CD4-positive, alpha-beta T cell (primary cell): ENCODE measurements at regions not wholly inside any gene's neighbourhood (a gene's known extent, or its start where the extent isn't known, plus 50 kb on each side); places are given as distances from the start of the nearest gene placed in this dataset.

ENCODE experiments used
- ATAC-seq: fragments of 200-7000 bp; cut with Tn5 transposase; one replicate; pipeline ENCODE4 v1.10.0; 2022; ENCODE audit warnings: mild to moderate bottlenecking; ENCODE audit not compliant: poor library complexity
- CTCF ChIA-PET: fragments of 350-600 bp; sonication (Branson Sonifier 250); formaldehyde crosslinking; loops from one replicate; lab custom pipeline; 2021; ENCODE audit warnings: antibody characterized with exemption, inconsistent platforms; lab: Charles Lee
- POLR2A ChIA-PET: fragments of 350-600 bp; sonication (Branson Sonifier 250); formaldehyde crosslinking; loops from one replicate; lab custom pipeline; 2021; ENCODE audit warnings: antibody characterized with exemption, inconsistent platforms; lab: Charles Lee
- DNase-seq, 14 experiments: peaks; one replicate each; pipeline ENCODE4 v3.0.0-alpha.2; 2013 to 2020; ENCODE audit warnings: mixed read lengths in 2 of 14
- H3K27ac ChIP-seq, 2 donors: one replicate each; pipeline versions ENCODE4 v1.5.1 to v1.7.0; 2013; ENCODE audit warnings: low read length in 2 of 2, low read depth in 1 of 2, mild to moderate bottlenecking in 1 of 2
- H3K27me3 ChIP-seq, 2 experiments: 1 replicate in 1 of 2; 2 replicates in 1 of 2; pipeline versions ENCODE4 v1.6.1 to v1.7.0; 2013; ENCODE audit warnings: low read length in 2 of 2, control low read depth in 1 of 2, mild to moderate bottlenecking in 1 of 2, moderate library complexity in 1 of 2; ENCODE audit not compliant: insufficient read depth in 2 of 2, control insufficient read depth in 1 of 2
- H3K36me3 ChIP-seq: one replicate; pipeline ENCODE4 v1.6.1; 2013; ENCODE audit warnings: low read length, control low read depth; ENCODE audit not compliant: insufficient read depth
- H3K4me1 ChIP-seq: one replicate; pipeline ENCODE4 v1.6.1; 2013; ENCODE audit warnings: low read length, control low read depth; ENCODE audit not compliant: insufficient read depth
- H3K4me3 ChIP-seq: one replicate; pipeline ENCODE4 v1.5.1; 2013; ENCODE audit warnings: mild to moderate bottlenecking, low read length, moderate library complexity
- H3K9me3 ChIP-seq, 2 experiments: 1 replicate in 1 of 2; 2 replicates in 1 of 2; pipeline versions ENCODE4 v1.6.1 to v1.7.0; 2013; ENCODE audit warnings: low read length in 2 of 2, mild to moderate bottlenecking in 2 of 2, control low read depth in 1 of 2, moderate library complexity in 1 of 2; ENCODE audit not compliant: control insufficient read depth in 1 of 2, insufficient read depth in 1 of 2
- H3K27ac Mint-ChIP-seq: one replicate; pipeline ENCODE4 v1.8.0; 2020; ENCODE audit warnings: mixed read lengths
- H3K27me3 Mint-ChIP-seq: one replicate; pipeline ENCODE4 v1.8.0; 2021; ENCODE audit warnings: mixed read lengths
- H3K36me3 Mint-ChIP-seq: one replicate; pipeline ENCODE4 v1.8.0; 2021; ENCODE audit warnings: low read depth, mixed read lengths
- H3K4me1 Mint-ChIP-seq: one replicate; pipeline ENCODE4 v1.8.0; 2021; ENCODE audit warnings: low read depth, mixed read lengths
- H3K4me3 Mint-ChIP-seq: one replicate; pipeline ENCODE4 v1.8.0; 2020; ENCODE audit warnings: mild to moderate bottlenecking, mixed read lengths
- H3K9me3 Mint-ChIP-seq: one replicate; pipeline ENCODE4 v1.8.0; 2020; ENCODE audit warnings: mixed read lengths
- intact Hi-C, 2 experiments: fragments of 100-400 bp; cut with DNase I in 1 of 2; cut with micrococcal nuclease in 1 of 2; formaldehyde crosslinking; loops; one replicate each; pipeline versions ENCODE4 v1.15.1 to v1.9.0; 2023 to 2025; cut with DNase I, micrococcal nuclease
- TF ChIP-seq, protein P1 (sequence below): fragments of 200-600 bp; IDR thresholded peaks from one replicate; pipeline ENCODE4 v1.8.0; 2022; ENCODE audit warnings: antibody characterized with exemption, mild to moderate bottlenecking

DNA sequence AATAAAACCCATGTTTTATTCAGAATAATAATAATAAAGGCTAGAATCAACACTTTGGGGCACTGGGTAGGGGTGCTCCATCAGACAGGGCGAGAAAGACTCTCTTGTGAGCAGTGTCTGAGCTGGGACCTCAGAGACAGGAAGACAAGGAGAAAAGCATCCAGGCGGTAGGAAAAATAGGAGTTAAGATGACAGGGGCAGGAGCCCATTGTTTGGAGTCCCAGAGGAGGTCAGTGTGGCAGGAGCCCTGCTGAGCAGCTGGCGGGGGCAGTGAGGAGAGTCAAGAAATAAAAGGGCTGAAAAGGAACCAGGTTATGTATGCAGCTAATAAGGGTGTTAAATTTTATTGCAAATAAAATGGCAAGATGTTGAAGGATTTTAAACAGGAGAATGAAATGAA lies 457.4 kb downstream of the FBXO15 start:
- TF ChIP-seq, protein P1, sequence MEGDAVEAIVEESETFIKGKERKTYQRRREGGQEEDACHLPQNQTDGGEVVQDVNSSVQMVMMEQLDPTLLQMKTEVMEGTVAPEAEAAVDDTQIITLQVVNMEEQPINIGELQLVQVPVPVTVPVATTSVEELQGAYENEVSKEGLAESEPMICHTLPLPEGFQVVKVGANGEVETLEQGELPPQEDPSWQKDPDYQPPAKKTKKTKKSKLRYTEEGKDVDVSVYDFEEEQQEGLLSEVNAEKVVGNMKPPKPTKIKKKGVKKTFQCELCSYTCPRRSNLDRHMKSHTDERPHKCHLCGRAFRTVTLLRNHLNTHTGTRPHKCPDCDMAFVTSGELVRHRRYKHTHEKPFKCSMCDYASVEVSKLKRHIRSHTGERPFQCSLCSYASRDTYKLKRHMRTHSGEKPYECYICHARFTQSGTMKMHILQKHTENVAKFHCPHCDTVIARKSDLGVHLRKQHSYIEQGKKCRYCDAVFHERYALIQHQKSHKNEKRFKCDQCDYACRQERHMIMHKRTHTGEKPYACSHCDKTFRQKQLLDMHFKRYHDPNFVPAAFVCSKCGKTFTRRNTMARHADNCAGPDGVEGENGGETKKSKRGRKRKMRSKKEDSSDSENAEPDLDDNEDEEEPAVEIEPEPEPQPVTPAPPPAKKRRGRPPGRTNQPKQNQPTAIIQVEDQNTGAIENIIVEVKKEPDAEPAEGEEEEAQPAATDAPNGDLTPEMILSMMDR: no peak
- no peaks in the 10 kb centered on the region for H3K4me1 ChIP-seq
- H3K27ac ChIP-seq: no peak overlapping the region
- no peak overlapping the region for H3K4me3 Mint-ChIP-seq
- CTCF ChIA-PET: no interaction called here
- no peaks in the 10 kb centered on the region for H3K36me3 Mint-ChIP-seq
- POLR2A ChIA-PET: no interaction called here
- H3K4me3 ChIP-seq: no peak overlapping the region
- intact Hi-C loops: no loop called here
- H3K9me3 Mint-ChIP-seq: no peaks in the 10 kb centered on the region
- H3K4me1 Mint-ChIP-seq: no peaks in the 10 kb centered on the region
- ATAC-seq: no peak
- no peaks in the 10 kb centered on the region for H3K36me3 ChIP-seq
- no peak overlapping the region for H3K27ac Mint-ChIP-seq
- peaks cover 0 to 7% of the 10 kb centered on the region in 2 experiments for H3K9me3 ChIP-seq
- no peak for DNase-seq
- H3K27me3 Mint-ChIP-seq: no peaks in the 10 kb centered on the region
- H3K27me3 ChIP-seq: no peaks in the 10 kb centered on the region

DNA sequence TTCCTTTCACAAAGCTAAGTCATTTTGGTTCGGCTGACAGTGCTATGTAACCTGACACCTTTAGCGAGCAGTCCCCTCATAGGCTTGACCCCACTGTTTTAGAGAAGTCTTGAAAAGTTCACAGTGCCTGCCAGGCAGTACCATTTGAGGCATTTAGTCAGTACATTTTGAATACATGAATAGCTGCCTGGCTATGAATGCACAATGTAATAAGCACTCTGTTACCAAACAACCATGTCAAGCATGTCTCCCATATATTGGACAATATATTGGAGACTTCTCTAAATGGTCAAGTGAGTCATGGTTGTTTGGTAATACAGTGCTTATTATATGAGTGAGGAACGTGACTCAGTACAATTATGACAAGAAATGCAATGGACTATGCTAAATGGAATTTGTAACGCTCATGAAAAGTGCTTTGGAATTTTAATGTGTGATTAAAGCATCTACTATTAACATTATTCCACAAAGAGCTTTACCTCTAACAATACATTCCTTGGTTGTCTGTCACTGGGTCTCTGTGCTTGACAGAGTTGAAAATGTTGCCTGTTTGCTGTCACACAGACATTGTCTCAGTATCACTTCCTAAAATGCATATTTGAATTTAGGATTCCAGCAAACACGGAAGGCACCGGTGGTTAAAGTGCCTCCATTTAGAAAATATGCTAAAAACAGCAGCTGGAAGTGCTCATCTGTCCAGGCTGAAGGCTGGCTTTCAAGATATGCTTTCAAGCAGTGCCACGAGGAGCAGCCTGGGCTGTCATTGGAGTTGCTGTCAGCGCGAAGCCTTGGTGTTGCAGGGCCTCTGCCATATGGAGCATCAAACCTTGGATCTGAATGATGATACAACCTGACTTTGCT lies 458.6 kb downstream of the FBXO15 start:
- intact Hi-C loops: no loop called here
- Histone ChIP-seq H3K27ac (no peak overlapping the region), H3K36me3 (no peaks in the 10 kb centered on the region), H3K4me3 (no peak overlapping the region), H3K4me1 (no peaks in the 10 kb centered on the region), H3K9me3 (peaks cover 0 to 7% of the 10 kb centered on the region in 2 experiments), H3K27me3 (no peaks in the 10 kb centered on the region)
- no peaks in the 10 kb centered on the region for H3K36me3 Mint-ChIP-seq
- ATAC-seq (no peak), DNase-seq (no peak)
- H3K4me1 Mint-ChIP-seq: no peaks in the 10 kb centered on the region
- ChIA-PET POLR2A (no interaction called here), CTCF (no interaction called here)
- TF ChIP-seq, protein P1: no peak
- no peaks in the 10 kb centered on the region for H3K27me3 Mint-ChIP-seq
- H3K4me3 Mint-ChIP-seq: no peak overlapping the region
- H3K9me3 Mint-ChIP-seq: no peaks in the 10 kb centered on the region
- no peak overlapping the region for H3K27ac Mint-ChIP-seq

DNA sequence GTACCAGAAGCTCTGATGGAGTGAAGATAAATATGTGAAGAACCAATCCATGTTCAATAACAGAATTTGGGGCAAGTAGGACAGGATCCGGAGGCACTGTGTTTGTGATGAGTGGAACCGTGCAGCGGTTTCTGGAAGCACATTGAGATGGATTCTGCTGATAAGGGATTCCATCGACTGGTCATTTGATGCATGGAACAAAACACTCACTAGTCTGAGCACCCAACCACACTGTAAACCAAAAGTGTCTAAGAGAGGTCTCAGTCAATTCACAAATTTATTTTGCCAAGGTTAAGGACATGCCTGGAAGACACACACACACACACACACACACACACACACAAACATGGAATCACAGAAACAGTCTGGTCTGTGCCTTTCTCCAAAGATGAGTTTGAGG lies 459.5 kb downstream of the FBXO15 start:
- TF ChIP-seq, protein P1: no peak
- no peak for DNase-seq
- no peak overlapping the region for H3K27ac ChIP-seq
- Mint-ChIP-seq H3K27ac (no peak overlapping the region), H3K27me3 (no peaks in the 10 kb centered on the region), H3K36me3 (no peaks in the 10 kb centered on the region), H3K9me3 (no peaks in the 10 kb centered on the region), H3K4me3 (no peak overlapping the region), H3K4me1 (no peaks in the 10 kb centered on the region)
- H3K4me1 ChIP-seq: no peaks in the 10 kb centered on the region
- no peak for ATAC-seq
- intact Hi-C loops: no loop called here
- no peak overlapping the region for H3K4me3 ChIP-seq
- no peaks in the 10 kb centered on the region for H3K36me3 ChIP-seq
- CTCF ChIA-PET: no interaction called here
- H3K27me3 ChIP-seq: no peaks in the 10 kb centered on the region
- POLR2A ChIA-PET: no interaction called here
- H3K9me3 ChIP-seq: peaks cover 0 to 10% of the 10 kb centered on the region in 2 experiments
